ENCODE measurements at regions not wholly inside any gene's neighbourhood (a gene's known extent, or its start where the extent isn't known, plus 50 kb on each side); places are given as distances from the start of the nearest gene placed in this dataset.

DNA sequence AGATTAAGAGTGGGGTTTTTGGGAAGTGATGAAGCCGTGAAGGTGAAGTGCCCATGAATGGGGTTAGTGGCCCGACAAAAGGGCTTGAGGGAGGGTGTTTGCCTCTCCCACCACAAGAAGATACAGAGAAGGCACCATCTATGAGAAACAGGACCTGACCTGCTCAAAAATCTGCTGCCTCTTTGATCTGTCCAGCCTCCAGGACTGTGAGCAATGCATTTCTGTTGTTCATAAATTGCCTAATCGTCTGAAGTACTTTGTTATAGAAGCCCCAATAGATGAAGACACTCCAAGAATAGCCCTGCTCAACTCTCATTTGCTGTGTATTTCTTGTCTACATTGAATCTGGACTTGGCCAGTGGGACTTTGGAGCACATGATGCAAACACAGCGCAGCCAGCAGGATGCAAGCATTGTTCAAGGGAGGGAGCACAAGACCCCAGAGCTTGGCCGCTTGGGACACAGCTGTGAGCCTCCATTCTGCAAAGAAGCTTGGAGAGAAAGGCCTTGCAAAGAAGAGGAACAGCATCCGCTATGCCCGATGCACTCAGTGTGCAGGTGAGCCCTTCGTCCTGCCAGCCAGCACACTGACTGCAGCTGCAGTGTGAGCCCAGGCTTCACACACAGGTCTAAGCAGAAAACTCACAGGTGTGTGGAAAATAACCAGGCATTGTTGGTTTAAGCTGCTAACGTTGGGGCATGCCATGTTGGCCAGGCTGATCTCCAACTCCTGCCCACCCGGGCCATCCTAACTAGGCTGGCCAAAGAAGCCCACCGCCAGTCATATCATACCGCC lies 73.2 kb upstream of the KLF6 start:
- H3K27ac ChIP-seq: no peak overlapping the region
- no peaks in the 10 kb centered on the region for H3K4me1 ChIP-seq
- no peaks in the 10 kb centered on the region for H3K27me3 ChIP-seq
- no peak overlapping the region for H3K4me3 ChIP-seq
- intact Hi-C loops (cut with DNase I; ENCODE audit: low total_unique reads): no loop called here
- no peak for TF ChIP-seq POLR2A (IDR thresholded peaks at IDR 0.05)
- TF ChIP-seq, protein P1, sequence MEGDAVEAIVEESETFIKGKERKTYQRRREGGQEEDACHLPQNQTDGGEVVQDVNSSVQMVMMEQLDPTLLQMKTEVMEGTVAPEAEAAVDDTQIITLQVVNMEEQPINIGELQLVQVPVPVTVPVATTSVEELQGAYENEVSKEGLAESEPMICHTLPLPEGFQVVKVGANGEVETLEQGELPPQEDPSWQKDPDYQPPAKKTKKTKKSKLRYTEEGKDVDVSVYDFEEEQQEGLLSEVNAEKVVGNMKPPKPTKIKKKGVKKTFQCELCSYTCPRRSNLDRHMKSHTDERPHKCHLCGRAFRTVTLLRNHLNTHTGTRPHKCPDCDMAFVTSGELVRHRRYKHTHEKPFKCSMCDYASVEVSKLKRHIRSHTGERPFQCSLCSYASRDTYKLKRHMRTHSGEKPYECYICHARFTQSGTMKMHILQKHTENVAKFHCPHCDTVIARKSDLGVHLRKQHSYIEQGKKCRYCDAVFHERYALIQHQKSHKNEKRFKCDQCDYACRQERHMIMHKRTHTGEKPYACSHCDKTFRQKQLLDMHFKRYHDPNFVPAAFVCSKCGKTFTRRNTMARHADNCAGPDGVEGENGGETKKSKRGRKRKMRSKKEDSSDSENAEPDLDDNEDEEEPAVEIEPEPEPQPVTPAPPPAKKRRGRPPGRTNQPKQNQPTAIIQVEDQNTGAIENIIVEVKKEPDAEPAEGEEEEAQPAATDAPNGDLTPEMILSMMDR (IDR thresholded peaks at IDR 0.05): no peak
- DNase-seq: no peak
- 84 to 86% methylated on average over 10 to 12 of the region's 12 CpGs for WGBS, 2 donors
- no peaks in the 10 kb centered on the region for H3K9me3 ChIP-seq
- H3K36me3 ChIP-seq (ENCODE audit: low read depth, missing control alignments): no peaks in the 10 kb centered on the region

DNA sequence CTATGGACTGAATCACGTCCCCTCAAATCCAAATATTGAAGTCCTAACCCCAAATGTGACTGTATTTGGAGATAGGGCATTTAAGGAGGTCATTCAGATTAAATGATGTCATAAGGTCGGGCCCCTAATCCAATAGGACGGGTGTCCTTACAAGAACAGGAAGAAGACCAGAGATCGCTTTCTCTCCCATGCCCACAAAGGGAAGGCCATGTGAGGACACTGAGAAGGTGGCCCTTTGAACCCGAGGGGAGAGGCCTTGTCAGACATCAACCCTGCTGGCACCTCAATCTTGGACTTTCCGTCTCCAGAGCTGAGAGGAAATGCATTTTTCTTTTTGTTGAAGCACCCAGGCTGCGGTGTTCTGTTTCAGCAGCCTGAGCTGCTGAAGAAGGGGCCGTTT lies 72.3 kb upstream of the KLF6 start:
- H3K4me1 ChIP-seq: no peaks in the 10 kb centered on the region
- intact Hi-C loops (cut with DNase I; ENCODE audit: low total_unique reads): no loop called here
- 82 to 91% methylated on average over 8 of the region's 8 CpGs for WGBS, 2 donors

DNA sequence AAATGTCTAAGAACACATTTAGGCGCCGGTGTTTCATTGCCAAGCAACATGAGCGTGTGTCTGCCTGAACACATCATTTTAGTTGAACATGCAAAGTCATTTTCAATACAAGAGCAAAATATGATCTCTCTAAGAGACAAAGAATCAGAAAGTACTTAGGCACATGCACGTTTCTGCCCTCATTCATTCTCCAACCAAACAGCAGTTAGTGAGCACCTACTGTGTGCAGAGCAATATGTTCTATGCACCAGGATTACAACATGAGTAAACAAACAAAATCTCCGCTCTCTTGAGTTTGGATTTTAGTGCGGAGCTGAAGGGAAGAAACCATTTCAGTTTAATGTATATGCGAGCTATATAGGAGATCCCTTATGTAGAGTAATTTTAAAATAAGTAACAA lies 71.6 kb upstream of the KLF6 start:
- no peaks in the 10 kb centered on the region for H3K27me3 ChIP-seq
- H3K9me3 ChIP-seq: no peaks in the 10 kb centered on the region
- H3K36me3 ChIP-seq (ENCODE audit: low read depth, missing control alignments): no peaks in the 10 kb centered on the region
- DNase-seq: no peak
- H3K4me1 ChIP-seq: no peaks in the 10 kb centered on the region
- no peak overlapping the region for H3K4me3 ChIP-seq
- intact Hi-C loops (cut with DNase I; ENCODE audit: low total_unique reads): no loop called here
- no peak overlapping the region for H3K27ac ChIP-seq
- no peak for TF ChIP-seq POLR2A (IDR thresholded peaks at IDR 0.05)
- TF ChIP-seq, protein P1 (IDR thresholded peaks at IDR 0.05): no peak
- WGBS, 2 donors: 81 to 96% methylated on average over 7 of the region's 7 CpGs

More for the DNA sequence above, 72.3 kb upstream of the KLF6 start:
- TF ChIP-seq POLR2A (IDR thresholded peaks at IDR 0.05): no peak
- TF ChIP-seq, protein P1 (IDR thresholded peaks at IDR 0.05): no peak
- DNase-seq: no peak
- Histone ChIP-seq H3K9me3 (no peaks in the 10 kb centered on the region), H3K36me3 (ENCODE audit: low read depth, missing control alignments) (no peaks in the 10 kb centered on the region), H3K4me3 (no peak overlapping the region), H3K27ac (no peak overlapping the region), H3K27me3 (no peaks in the 10 kb centered on the region)

DNA sequence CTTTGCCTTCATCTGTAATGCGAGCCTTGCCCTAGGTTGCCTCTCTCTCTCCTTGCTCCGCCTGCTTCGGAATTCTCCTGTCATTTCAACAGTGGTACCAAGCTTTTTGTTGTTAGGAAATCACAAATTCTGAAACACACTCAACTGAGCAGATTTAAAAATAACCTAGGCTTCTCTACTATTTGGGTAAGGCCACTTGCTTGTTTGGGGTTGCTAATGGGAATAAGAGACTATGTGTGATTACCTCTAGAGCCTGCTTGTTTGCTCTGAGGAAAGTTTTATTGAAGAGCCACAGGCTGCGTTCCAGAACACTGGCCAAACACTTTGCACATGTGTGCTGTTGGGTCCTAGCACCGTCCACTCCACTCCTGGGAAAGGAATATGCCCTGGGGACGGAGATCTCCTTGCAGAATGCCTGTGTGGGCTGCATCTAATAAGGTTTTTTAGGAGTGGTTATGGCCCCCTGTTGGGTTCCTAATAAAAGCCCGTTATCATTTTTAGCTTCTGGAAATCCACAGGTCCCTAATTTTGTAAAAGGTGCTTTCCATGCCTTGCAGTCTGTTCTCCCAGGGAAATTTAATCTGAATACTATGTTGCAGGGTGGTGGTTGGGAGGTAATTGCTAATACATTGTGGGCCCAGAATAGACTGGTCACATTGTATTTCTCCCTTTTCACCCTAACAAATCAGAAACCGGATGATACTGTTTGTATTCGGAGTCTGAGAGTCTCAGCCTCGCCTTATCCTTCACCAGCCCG lies 68.7 kb upstream of the KLF6 start:
- Histone ChIP-seq H3K4me1 (no peaks in the 10 kb centered on the region), H3K9me3 (no peaks in the 10 kb centered on the region), H3K4me3 (no peak overlapping the region), H3K27me3 (no peaks in the 10 kb centered on the region), H3K27ac (no peak overlapping the region), H3K36me3 (ENCODE audit: low read depth, missing control alignments) (no peaks in the 10 kb centered on the region)
- WGBS, 2 donors: 64 to 80% methylated on average over 11 of the region's 11 CpGs
- no peak for DNase-seq
- TF ChIP-seq, protein P1 (IDR thresholded peaks at IDR 0.05): no peak
- no peak for TF ChIP-seq POLR2A (IDR thresholded peaks at IDR 0.05)
- intact Hi-C loops (cut with DNase I; ENCODE audit: low total_unique reads): no loop called here

All from testis (tissue), 2 donors.